Astrocyte of the cerebellum (primary cell): ENCODE measurements at regions not wholly inside any gene's neighbourhood (a gene's known extent, or its start where the extent isn't known, plus 50 kb on each side); places are given as distances from the start of the nearest gene placed in this dataset.

Source experiments
- DNase-seq: peaks from one replicate; pipeline ENCODE4 v3.0.0-alpha.2; 2011; ENCODE audit warnings: low read depth
- H3K4me3 ChIP-seq: 2 replicates; pipeline ENCODE4 v1.5.1; 2011; ENCODE audit warnings: mild to moderate bottlenecking, low read depth, low read length, moderate library complexity
- in situ Hi-C: cut with HindIII; loops from 2 replicates; pipeline ENCODE4 v1.10.0; 2017; ENCODE audit warnings: low sequenced_read_pairs
- TF ChIP-seq, protein P1 (sequence below): IDR thresholded peaks from 2 replicates; pipeline ENCODE4 v1.5.1; 2012; ENCODE audit warnings: low read length, low read depth, moderate library complexity, mild to moderate bottlenecking; ENCODE audit errors: missing control alignments

DNA sequence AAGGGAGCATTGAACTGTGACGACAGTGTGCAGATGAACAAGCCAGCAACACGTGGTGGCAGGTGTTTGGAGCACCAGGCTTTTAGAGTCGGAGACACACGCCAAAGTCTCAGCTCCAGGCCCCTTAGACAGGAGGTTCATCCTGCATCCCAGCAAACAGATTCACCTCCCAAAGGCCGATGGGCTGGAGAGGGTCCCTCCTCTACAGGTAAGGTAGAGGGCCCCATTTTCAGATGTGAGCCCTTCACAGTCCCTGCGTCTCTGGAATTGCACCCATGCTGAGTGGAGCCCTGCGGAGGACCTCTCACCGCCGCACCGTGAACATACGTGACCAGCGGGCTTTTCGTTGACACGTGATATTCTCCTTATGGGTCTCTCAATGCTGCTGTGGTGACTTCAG, 109.0 kb upstream of the B3GAT1 start:
- TF ChIP-seq, protein P1, sequence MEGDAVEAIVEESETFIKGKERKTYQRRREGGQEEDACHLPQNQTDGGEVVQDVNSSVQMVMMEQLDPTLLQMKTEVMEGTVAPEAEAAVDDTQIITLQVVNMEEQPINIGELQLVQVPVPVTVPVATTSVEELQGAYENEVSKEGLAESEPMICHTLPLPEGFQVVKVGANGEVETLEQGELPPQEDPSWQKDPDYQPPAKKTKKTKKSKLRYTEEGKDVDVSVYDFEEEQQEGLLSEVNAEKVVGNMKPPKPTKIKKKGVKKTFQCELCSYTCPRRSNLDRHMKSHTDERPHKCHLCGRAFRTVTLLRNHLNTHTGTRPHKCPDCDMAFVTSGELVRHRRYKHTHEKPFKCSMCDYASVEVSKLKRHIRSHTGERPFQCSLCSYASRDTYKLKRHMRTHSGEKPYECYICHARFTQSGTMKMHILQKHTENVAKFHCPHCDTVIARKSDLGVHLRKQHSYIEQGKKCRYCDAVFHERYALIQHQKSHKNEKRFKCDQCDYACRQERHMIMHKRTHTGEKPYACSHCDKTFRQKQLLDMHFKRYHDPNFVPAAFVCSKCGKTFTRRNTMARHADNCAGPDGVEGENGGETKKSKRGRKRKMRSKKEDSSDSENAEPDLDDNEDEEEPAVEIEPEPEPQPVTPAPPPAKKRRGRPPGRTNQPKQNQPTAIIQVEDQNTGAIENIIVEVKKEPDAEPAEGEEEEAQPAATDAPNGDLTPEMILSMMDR: no peak
- in situ Hi-C loops: no loop called here
- no peak overlapping the region for H3K4me3 ChIP-seq
- DNase-seq: no peak

DNA sequence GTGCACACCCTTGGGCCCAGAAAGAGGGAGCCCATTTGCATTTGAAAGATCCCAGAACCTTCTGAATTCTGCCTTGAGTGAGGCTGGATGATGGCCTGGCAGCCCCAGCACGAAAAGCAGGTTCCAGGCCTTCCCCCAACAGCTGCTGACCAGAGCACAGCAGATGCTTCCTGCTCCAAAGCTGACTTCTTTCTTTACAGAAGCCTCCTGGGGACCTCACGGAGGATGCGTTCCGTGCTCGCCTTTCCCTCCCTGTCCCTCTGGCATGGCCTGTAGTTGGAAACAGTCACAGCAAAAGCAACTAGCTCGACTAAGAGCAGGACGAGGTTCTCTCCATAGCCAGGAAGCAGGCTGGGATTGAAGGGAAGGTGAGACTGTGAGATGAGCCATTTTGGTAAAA, 107.7 kb upstream of the B3GAT1 start:
- DNase-seq: no peak
- no peak overlapping the region for H3K4me3 ChIP-seq
- TF ChIP-seq, protein P1: no peak
- in situ Hi-C loops: no loop called here

DNA sequence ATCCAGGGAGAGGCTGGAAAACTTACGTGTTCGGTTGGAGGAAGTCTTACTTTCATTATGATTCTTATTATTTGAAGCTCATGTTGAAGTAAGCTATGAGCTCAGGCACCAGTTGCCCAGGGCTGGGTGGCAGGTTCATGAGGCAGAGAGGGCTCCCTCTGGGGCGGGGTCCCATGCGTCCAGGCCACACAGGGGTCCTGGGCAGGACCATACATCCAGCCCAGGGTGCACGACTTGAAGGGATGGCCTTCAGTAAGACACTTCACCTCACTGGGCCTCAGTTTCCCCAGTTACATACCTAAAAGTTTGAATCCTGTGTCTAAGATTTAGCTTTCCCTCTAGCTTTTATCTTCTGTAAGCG, 107.3 kb upstream of the B3GAT1 start:
- in situ Hi-C loops: no loop called here
- DNase-seq: no peak
- TF ChIP-seq, protein P1: no peak
- H3K4me3 ChIP-seq: no peak overlapping the region

DNA sequence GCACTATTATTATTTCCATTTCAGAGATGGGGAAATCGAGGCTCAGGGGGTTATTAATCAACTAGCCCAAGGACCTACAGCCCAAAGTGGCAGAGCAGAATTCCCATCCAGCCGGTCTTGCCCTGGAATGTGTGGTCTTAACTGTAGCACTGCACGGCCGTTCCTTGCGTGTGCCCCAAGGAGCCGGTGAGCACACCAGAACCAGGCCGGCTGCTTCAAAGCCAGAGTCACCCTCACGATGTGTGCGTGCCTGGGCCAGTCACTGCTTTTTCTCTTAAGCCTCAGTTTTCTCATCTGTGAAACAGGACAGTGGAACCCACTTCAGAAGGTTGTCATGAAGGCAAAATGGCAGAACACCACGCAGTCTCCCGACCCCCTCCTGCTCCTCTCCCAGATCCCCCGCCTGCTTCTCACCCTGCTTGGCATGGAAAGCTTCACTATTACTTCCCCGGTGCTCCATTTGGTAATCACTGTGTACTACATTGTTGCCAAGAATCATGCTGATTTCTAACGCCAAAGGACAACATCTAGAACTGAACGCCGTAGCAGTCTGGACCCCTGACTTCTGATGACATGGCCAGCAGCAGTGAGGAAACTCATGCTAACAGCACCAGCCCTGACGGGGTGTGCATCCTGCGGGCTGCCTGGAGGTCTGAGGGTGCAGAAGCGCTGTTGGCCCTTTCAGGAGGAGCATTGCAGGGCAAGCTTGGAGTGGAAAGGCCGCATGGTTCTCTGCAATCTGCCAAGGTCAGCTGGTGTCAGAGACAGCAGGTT, 106.8 kb upstream of the B3GAT1 start:
- no peak for DNase-seq
- H3K4me3 ChIP-seq: no peak overlapping the region
- TF ChIP-seq, protein P1: no peak
- in situ Hi-C loops: no loop called here

GRCh38 chr11:134517621-134518293, 105.7 kb upstream of the B3GAT1 start:
- in situ Hi-C loops: no loop called here
- H3K4me3 ChIP-seq: no peak overlapping the region
- TF ChIP-seq, protein P1: no peak
- DNase-seq: no peak

- in situ Hi-C loops: no loop called here
- H3K4me3 ChIP-seq: no peak overlapping the region
- no peak for DNase-seq
- TF ChIP-seq, protein P1: no peak
Measured at GRCh38 chr11:134517115-134517514, 105.1 kb upstream of the B3GAT1 start.
